ENCODE measurements at regions not wholly inside any gene's neighbourhood (a gene's known extent, or its start where the extent isn't known, plus 50 kb on each side); places are given as distances from the start of the nearest gene placed in this dataset.

- no peaks in the 10 kb centered on the region for H4K20me1 ChIP-seq (ENCODE audit: control insufficient read depth, extremely low read depth, insufficient read depth, low read length)
- H3K79me2 ChIP-seq (ENCODE audit: control insufficient read depth, insufficient read depth, low read length), result no peaks in the 10 kb centered on the region
- H3K4me2 ChIP-seq (ENCODE audit: extremely low read depth, insufficient read depth, low read length), result no peak overlapping the region
- peak in 1 of 2 donors; percentile 35 for DNase-seq (ENCODE audit: low read depth in 2 of 2)
- no peaks in the 10 kb centered on the region for H3K36me3 ChIP-seq (ENCODE audit: control insufficient read depth, insufficient read depth, low read length)
- no peak overlapping the region for H3K27ac ChIP-seq (ENCODE audit: insufficient read depth, low read length)
- no peak overlapping the region for H3K4me3 ChIP-seq (replicated peaks in 1 of 4; ENCODE audit: control extremely low read depth in 1 of 4, insufficient read depth in 1 of 4, low read depth in 3 of 4, low read length in 4 of 4)
- no peak overlapping the region for H3K9ac ChIP-seq (ENCODE audit: insufficient read depth, low read length)
- H3K27me3 ChIP-seq (ENCODE audit: control insufficient read depth, insufficient read depth, low read length), result no peaks in the 10 kb centered on the region
- H2AFZ ChIP-seq (ENCODE audit: low read length), result no peak overlapping the region
- H3K4me1 ChIP-seq (ENCODE audit: control insufficient read depth, extremely low read depth, insufficient read depth, low read length), result no peaks in the 10 kb centered on the region
- no peaks in the 10 kb centered on the region for H3K9me3 ChIP-seq (ENCODE audit: control insufficient read depth, insufficient read depth, low read depth, low read length)
- TF ChIP-seq CTCF (conservative IDR thresholded peaks at IDR 0.05 in 1 of 2, IDR thresholded peaks at IDR 0.05 in 1 of 2; ENCODE audit: low read depth in 1 of 2, low read length in 2 of 2) (no peak), EZH2 (IDR thresholded peaks at IDR 0.05; ENCODE audit: low read length, missing control alignments) (no peak)
Measured at GRCh38 chr6:134735461-134735860, 214.4 kb downstream of the ALDH8A1 start.

- Histone ChIP-seq H3K4me1 (ENCODE audit: control insufficient read depth, extremely low read depth, insufficient read depth, low read length) (no peaks in the 10 kb centered on the region), H2AFZ (ENCODE audit: low read length) (no peak overlapping the region), H4K20me1 (ENCODE audit: control insufficient read depth, extremely low read depth, insufficient read depth, low read length) (no peaks in the 10 kb centered on the region), H3K4me3 (replicated peaks in 1 of 4; ENCODE audit: control extremely low read depth in 1 of 4, insufficient read depth in 1 of 4, low read depth in 3 of 4, low read length in 4 of 4) (no peak overlapping the region), H3K4me2 (ENCODE audit: extremely low read depth, insufficient read depth, low read length) (no peak overlapping the region), H3K9me3 (ENCODE audit: control insufficient read depth, insufficient read depth, low read depth, low read length) (no peaks in the 10 kb centered on the region), H3K79me2 (ENCODE audit: control insufficient read depth, insufficient read depth, low read length) (no peaks in the 10 kb centered on the region), H3K27me3 (ENCODE audit: control insufficient read depth, insufficient read depth, low read length) (no peaks in the 10 kb centered on the region), H3K36me3 (ENCODE audit: control insufficient read depth, insufficient read depth, low read length) (no peaks in the 10 kb centered on the region), H3K27ac (ENCODE audit: insufficient read depth, low read length) (no peak overlapping the region), H3K9ac (ENCODE audit: insufficient read depth, low read length) (no peak overlapping the region)
- TF ChIP-seq CTCF (conservative IDR thresholded peaks at IDR 0.05 in 1 of 2, IDR thresholded peaks at IDR 0.05 in 1 of 2; ENCODE audit: low read depth in 1 of 2, low read length in 2 of 2) (no peak), EZH2 (IDR thresholded peaks at IDR 0.05; ENCODE audit: low read length, missing control alignments) (no peak)
- no peak for DNase-seq (ENCODE audit: low read depth in 2 of 2)
Measured at GRCh38 chr6:134734312-134734869, 215.5 kb downstream of the ALDH8A1 start.

- Histone ChIP-seq H3K27me3 (ENCODE audit: control insufficient read depth, insufficient read depth, low read length) (no peaks in the 10 kb centered on the region), H3K9ac (ENCODE audit: insufficient read depth, low read length) (no peak overlapping the region), H2AFZ (ENCODE audit: low read length) (no peak overlapping the region), H3K9me3 (ENCODE audit: control insufficient read depth, insufficient read depth, low read depth, low read length) (no peaks in the 10 kb centered on the region), H3K4me2 (ENCODE audit: extremely low read depth, insufficient read depth, low read length) (no peak overlapping the region), H4K20me1 (ENCODE audit: control insufficient read depth, extremely low read depth, insufficient read depth, low read length) (no peaks in the 10 kb centered on the region), H3K4me3 (replicated peaks in 1 of 4; ENCODE audit: control extremely low read depth in 1 of 4, insufficient read depth in 1 of 4, low read depth in 3 of 4, low read length in 4 of 4) (no peak overlapping the region), H3K27ac (ENCODE audit: insufficient read depth, low read length) (no peak overlapping the region), H3K4me1 (ENCODE audit: control insufficient read depth, extremely low read depth, insufficient read depth, low read length) (no peaks in the 10 kb centered on the region), H3K36me3 (ENCODE audit: control insufficient read depth, insufficient read depth, low read length) (no peaks in the 10 kb centered on the region), H3K79me2 (ENCODE audit: control insufficient read depth, insufficient read depth, low read length) (no peaks in the 10 kb centered on the region)
- no peak for DNase-seq (ENCODE audit: low read depth in 2 of 2)
- no peak for TF ChIP-seq EZH2 (IDR thresholded peaks at IDR 0.05; ENCODE audit: low read length, missing control alignments)
- TF ChIP-seq CTCF (conservative IDR thresholded peaks at IDR 0.05 in 1 of 2, IDR thresholded peaks at IDR 0.05 in 1 of 2; ENCODE audit: low read depth in 1 of 2, low read length in 2 of 2), result no peak
Measured at GRCh38 chr6:134733801-134734200, 216.1 kb downstream of the ALDH8A1 start.
